Natural killer cell (primary cell): ENCODE measurements at regions not wholly inside any gene's neighbourhood (a gene's known extent, or its start where the extent isn't known, plus 50 kb on each side); places are given as distances from the start of the nearest gene placed in this dataset.

ENCODE experiments used
- ATAC-seq, 3 donors: fragments of 150-1000 bp in 2 of 3; fragments of 200-7000 bp in 1 of 3; cut with Tn5 transposase; 1 replicate in 1 of 3; 2 replicates in 2 of 3; pipeline ENCODE4 v1.10.0; 2021; ENCODE audit warnings: mild to moderate bottlenecking in 2 of 3, moderate library complexity in 2 of 3
- DNase-seq, 2 donors: peaks; one replicate each; pipeline versions ENCODE4 v3.0.0 to v3.0.0-alpha.2; 2013 to 2021; ENCODE audit warnings: mixed read lengths in 1 of 2
- H3K27ac ChIP-seq: one replicate; pipeline ENCODE4 v1.5.1; 2013; ENCODE audit warnings: mild to moderate bottlenecking, low read length
- H3K27me3 ChIP-seq: one replicate; pipeline ENCODE4 v1.6.1; 2013; ENCODE audit warnings: low read length; ENCODE audit not compliant: control insufficient read depth, insufficient read depth
- H3K36me3 ChIP-seq: one replicate; pipeline ENCODE4 v1.6.1; 2013; ENCODE audit warnings: low read length; ENCODE audit not compliant: control insufficient read depth, insufficient read depth
- H3K4me1 ChIP-seq: one replicate; pipeline ENCODE4 v1.6.1; 2013; ENCODE audit warnings: low read length; ENCODE audit not compliant: control insufficient read depth, insufficient read depth
- H3K4me3 ChIP-seq: one replicate; pipeline ENCODE4 v1.5.1; 2013; ENCODE audit warnings: low read length
- H3K9me3 ChIP-seq: one replicate; pipeline ENCODE4 v1.6.1; 2013; ENCODE audit warnings: low read length; ENCODE audit not compliant: control insufficient read depth, insufficient read depth
- H3K27ac Mint-ChIP-seq, 2 donors: one replicate each; pipeline ENCODE4 v1.8.0; 2022; ENCODE audit warnings: mild to moderate bottlenecking in 2 of 2, mixed read lengths in 2 of 2, moderate library complexity in 1 of 2
- H3K27me3 Mint-ChIP-seq, 2 donors: one replicate each; pipeline ENCODE4 v1.8.0; 2022; ENCODE audit warnings: low read depth in 2 of 2, mixed read lengths in 2 of 2
- H3K36me3 Mint-ChIP-seq: one replicate; pipeline ENCODE4 v1.8.0; 2022; ENCODE audit warnings: mixed read lengths
- H3K4me1 Mint-ChIP-seq, 2 donors: one replicate each; pipeline ENCODE4 v1.8.0; 2022; ENCODE audit warnings: mixed read lengths in 2 of 2
- H3K4me3 Mint-ChIP-seq: one replicate; pipeline ENCODE4 v1.8.0; 2022; ENCODE audit warnings: mild to moderate bottlenecking, moderate library complexity, mixed read lengths
- H3K9me3 Mint-ChIP-seq, 2 donors: one replicate each; pipeline ENCODE4 v1.8.0; 2022; ENCODE audit warnings: mixed read lengths in 2 of 2
- WGBS: methylation state at CpG from one replicate; pipeline ENCODE4 v1.1.7; 2013; ENCODE audit warnings: missing lambda C conversion rate; ENCODE audit not compliant: insufficient coverage; 5-methylcytosine and 5-hydroxymethylcytosine counted together
- intact Hi-C: fragments of 100-400 bp; cut with micrococcal nuclease; formaldehyde crosslinking; loops from one replicate; pipeline ENCODE4 v1.14.2; 2022
- TF ChIP-seq, protein P1 (sequence below): fragments of 200-600 bp; IDR thresholded peaks from one replicate; pipeline ENCODE4 v1.8.0; 2022; ENCODE audit warnings: antibody characterized with exemption

DNA sequence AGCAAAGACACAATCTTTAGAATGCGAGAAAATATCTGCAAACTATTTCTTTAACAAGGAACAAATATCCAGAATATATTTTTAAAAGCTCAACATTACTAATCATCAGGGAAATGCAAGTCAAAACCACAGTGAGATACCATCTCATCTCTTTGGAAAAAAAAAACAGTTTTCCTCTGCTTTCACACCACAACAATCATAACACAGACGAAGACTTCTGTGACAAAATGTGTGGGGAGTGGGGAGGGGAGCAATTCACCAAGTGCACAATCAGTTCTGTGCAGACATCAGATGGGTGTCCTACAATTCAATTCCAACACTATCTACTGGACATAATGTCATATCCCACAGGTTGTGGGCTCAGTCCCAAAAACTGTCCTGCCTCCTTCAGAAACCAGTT, 293.2 kb upstream of the SLC7A11 start:
- H3K9me3 ChIP-seq, result no peaks in the 10 kb centered on the region
- DNase-seq (no peak), ATAC-seq (no peak)
- Mint-ChIP-seq H3K4me1 (no peaks in the 10 kb centered on the region), H3K9me3 (peaks cover 11 to 13% of the 10 kb centered on the region in 2 donors), H3K27me3 (no peaks in the 10 kb centered on the region), H3K36me3 (peaks cover 13% of the 10 kb centered on the region), H3K4me3 (no peak overlapping the region), H3K27ac (no peak overlapping the region)
- intact Hi-C loops, result no loop called here
- H3K4me3 ChIP-seq, result no peak overlapping the region
- H3K4me1 ChIP-seq, result no peaks in the 10 kb centered on the region
- H3K36me3 ChIP-seq, result no peaks in the 10 kb centered on the region
- H3K27ac ChIP-seq, result no peak overlapping the region
- WGBS, result 90% methylated on average over 1 of the region's 2 CpGs
- H3K27me3 ChIP-seq, result no peaks in the 10 kb centered on the region
- TF ChIP-seq, protein P1, sequence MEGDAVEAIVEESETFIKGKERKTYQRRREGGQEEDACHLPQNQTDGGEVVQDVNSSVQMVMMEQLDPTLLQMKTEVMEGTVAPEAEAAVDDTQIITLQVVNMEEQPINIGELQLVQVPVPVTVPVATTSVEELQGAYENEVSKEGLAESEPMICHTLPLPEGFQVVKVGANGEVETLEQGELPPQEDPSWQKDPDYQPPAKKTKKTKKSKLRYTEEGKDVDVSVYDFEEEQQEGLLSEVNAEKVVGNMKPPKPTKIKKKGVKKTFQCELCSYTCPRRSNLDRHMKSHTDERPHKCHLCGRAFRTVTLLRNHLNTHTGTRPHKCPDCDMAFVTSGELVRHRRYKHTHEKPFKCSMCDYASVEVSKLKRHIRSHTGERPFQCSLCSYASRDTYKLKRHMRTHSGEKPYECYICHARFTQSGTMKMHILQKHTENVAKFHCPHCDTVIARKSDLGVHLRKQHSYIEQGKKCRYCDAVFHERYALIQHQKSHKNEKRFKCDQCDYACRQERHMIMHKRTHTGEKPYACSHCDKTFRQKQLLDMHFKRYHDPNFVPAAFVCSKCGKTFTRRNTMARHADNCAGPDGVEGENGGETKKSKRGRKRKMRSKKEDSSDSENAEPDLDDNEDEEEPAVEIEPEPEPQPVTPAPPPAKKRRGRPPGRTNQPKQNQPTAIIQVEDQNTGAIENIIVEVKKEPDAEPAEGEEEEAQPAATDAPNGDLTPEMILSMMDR, result no peak

- H3K27ac Mint-ChIP-seq, result no peak overlapping the region
- no peaks in the 10 kb centered on the region for H3K27me3 Mint-ChIP-seq
- Histone ChIP-seq H3K36me3 (no peaks in the 10 kb centered on the region), H3K27me3 (no peaks in the 10 kb centered on the region), H3K4me1 (no peaks in the 10 kb centered on the region), H3K27ac (no peak overlapping the region), H3K4me3 (no peak overlapping the region), H3K9me3 (no peaks in the 10 kb centered on the region)
- 35% methylated on average over 1 of the region's 1 CpG for WGBS
- no peaks in the 10 kb centered on the region for H3K4me1 Mint-ChIP-seq
- peaks cover 9% of the 10 kb centered on the region in 2 donors for H3K9me3 Mint-ChIP-seq
- intact Hi-C loops, result no loop called here
- TF ChIP-seq, protein P1, result no peak
- no peak overlapping the region for H3K4me3 Mint-ChIP-seq
- DNase-seq, result no peak
- no peak for ATAC-seq
- H3K36me3 Mint-ChIP-seq, result no peaks in the 10 kb centered on the region
These were observed 280.2 kb upstream of the SLC7A11 start for GRCh38 chr4:138522366-138522765.

- Mint-ChIP-seq H3K4me3 (no peak overlapping the region), H3K27me3 (no peaks in the 10 kb centered on the region), H3K4me1 (no peaks in the 10 kb centered on the region), H3K36me3 (no peaks in the 10 kb centered on the region), H3K9me3 (peaks cover 9 to 11% of the 10 kb centered on the region in 2 donors), H3K27ac (no peak overlapping the region)
- TF ChIP-seq, protein P1, result no peak
- Histone ChIP-seq H3K4me1 (no peaks in the 10 kb centered on the region), H3K4me3 (no peak overlapping the region), H3K9me3 (no peaks in the 10 kb centered on the region), H3K36me3 (no peaks in the 10 kb centered on the region), H3K27ac (no peak overlapping the region), H3K27me3 (no peaks in the 10 kb centered on the region)
- DNase-seq (no peak), ATAC-seq (no peak)
- intact Hi-C loops, result no loop called here
- whole genome bisulfite sequencing, result 64% methylated on average over 4 of the region's 4 CpGs
These were observed 279.7 kb upstream of the SLC7A11 start for GRCh38 chr4:138521809-138522208.

DNA sequence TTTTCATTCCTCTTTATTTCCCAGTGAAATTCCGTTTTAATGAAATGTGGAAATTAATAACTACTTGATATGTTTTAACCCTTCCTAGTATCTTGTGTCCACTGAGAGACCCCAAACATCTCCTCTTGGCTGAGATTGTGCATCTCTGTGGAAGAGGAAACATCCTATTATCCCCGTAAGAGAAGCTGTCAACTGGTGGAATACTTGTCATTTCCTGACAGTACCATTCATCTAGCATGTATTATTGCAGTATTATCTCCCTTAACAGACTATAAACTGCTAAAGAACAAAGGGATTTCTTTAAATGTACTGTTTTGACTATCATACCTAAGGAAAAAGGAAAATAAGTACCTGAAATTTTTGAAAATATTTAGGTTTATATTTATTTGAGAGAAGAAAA, 277.3 kb upstream of the SLC7A11 start:
- Histone ChIP-seq H3K27me3 (no peaks in the 10 kb centered on the region), H3K4me3 (no peak overlapping the region), H3K27ac (no peak overlapping the region), H3K9me3 (no peaks in the 10 kb centered on the region), H3K36me3 (no peaks in the 10 kb centered on the region), H3K4me1 (no peaks in the 10 kb centered on the region)
- no peaks in the 10 kb centered on the region for H3K36me3 Mint-ChIP-seq
- 0% methylated on average over 1 of the region's 2 CpGs for WGBS
- no peak for DNase-seq
- H3K9me3 Mint-ChIP-seq, result peaks cover 8 to 9% of the 10 kb centered on the region in 2 donors
- intact Hi-C loops, result no loop called here
- no peaks in the 10 kb centered on the region for H3K27me3 Mint-ChIP-seq
- TF ChIP-seq, protein P1, result no peak
- H3K4me3 Mint-ChIP-seq, result no peak overlapping the region
- no peaks in the 10 kb centered on the region for H3K4me1 Mint-ChIP-seq
- ATAC-seq, result no peak
- no peak overlapping the region for H3K27ac Mint-ChIP-seq
